Vagina (tissue), 2 donors: ENCODE measurements at regions not wholly inside any gene's neighbourhood (a gene's known extent, or its start where the extent isn't known, plus 50 kb on each side); places are given as distances from the start of the nearest gene placed in this dataset.
"Not testable (repeated sequence)": the region's sequence is repeated elsewhere in the genome, so short reads cannot be mapped to it uniquely, and the experiment has no call there.

ENCODE experiments used
- DNase-seq, 2 donors: peaks; one replicate each; pipeline ENCODE4 v3.0.0-alpha.2; 2017; ENCODE audit errors: extremely low spot score in 2 of 2
- H3K27ac ChIP-seq: fragments of 200-600 bp; sonication (generic); one replicate; pipeline ENCODE4 v1.5.1; 2019
- H3K27me3 ChIP-seq: fragments of 200-600 bp; sonication (generic); one replicate; pipeline ENCODE4 v1.5.1; 2019
- H3K36me3 ChIP-seq, 2 donors: fragments of 200-600 bp; sonication (generic); one replicate each; pipeline ENCODE4 v1.5.1; 2017 to 2019
- H3K4me1 ChIP-seq: fragments of 200-600 bp; sonication (generic); one replicate; pipeline ENCODE4 v1.5.1; 2019
- H3K4me3 ChIP-seq, 2 donors: fragments of 200-600 bp; sonication (generic); 1 replicate in 1 of 2; 2 replicates in 1 of 2; pipeline ENCODE4 v1.5.1; 2016 to 2019
- H3K9me3 ChIP-seq: fragments of 200-600 bp; sonication (generic); one replicate; pipeline ENCODE4 v1.5.1; 2019
- CTCF ChIP-seq, 3 experiments: fragments of 450-650 bp in 2 of 3; fragments of 200-600 bp in 1 of 3; sonication (generic) in 1 of 3; IDR thresholded peaks; one replicate each; pipeline ENCODE4 v1.5.1; 2017 to 2019; ENCODE audit warnings: antibody characterized with exemption in 3 of 3, mild to moderate bottlenecking in 2 of 3, moderate library complexity in 2 of 3
- POLR2A ChIP-seq, 2 donors: fragments of 450-650 bp; IDR thresholded peaks; one replicate each; pipeline ENCODE4 v1.6.1; 2017; ENCODE audit warnings: antibody characterized with exemption in 2 of 2, mild to moderate bottlenecking in 2 of 2, moderate library complexity in 2 of 2
- POLR2AphosphoS5 ChIP-seq, 2 donors: sonication (generic); formaldehyde crosslinking; IDR thresholded peaks; one replicate each; pipeline ENCODE4 v1.9.0; 2017; ENCODE audit warnings: antibody characterized with exemption in 2 of 2, mild to moderate bottlenecking in 2 of 2, low read depth in 1 of 2; ENCODE audit not compliant: insufficient read depth in 1 of 2
- intact Hi-C: fragments of 100-400 bp; cut with DNase I; formaldehyde crosslinking; loops from one replicate; pipeline ENCODE4 v1.15.1; 2023

GRCh38 chr3:6022621-6023020 is 835.1 kb downstream of the EDEM1 start:
- no peak for TF ChIP-seq POLR2AphosphoS5 (IDR thresholded peaks at IDR 0.05; ENCODE audit: insufficient read depth in 1 of 2, low read depth in 1 of 2)
- TF ChIP-seq CTCF (IDR thresholded peaks at IDR 0.05) = no peak
- TF ChIP-seq POLR2A (IDR thresholded peaks at IDR 0.05) = no peak
- Histone ChIP-seq H3K27me3 (no peaks in the 10 kb centered on the region), H3K36me3 (no peaks in the 10 kb centered on the region), H3K4me1 (no peaks in the 10 kb centered on the region), H3K27ac (no peak overlapping the region), H3K9me3 (no peaks in the 10 kb centered on the region), H3K4me3 (no peak overlapping the region)
- no peak for DNase-seq
- intact Hi-C loops = no loop called here

- no peak for DNase-seq
- intact Hi-C loops = no loop called here
- Histone ChIP-seq H3K4me3 (no peak overlapping the region), H3K4me1 (no peaks in the 10 kb centered on the region), H3K36me3 (no peaks in the 10 kb centered on the region), H3K27me3 (no peaks in the 10 kb centered on the region), H3K9me3 (no peaks in the 10 kb centered on the region), H3K27ac (no peak overlapping the region)
- TF ChIP-seq CTCF (IDR thresholded peaks at IDR 0.05) (no peak), POLR2A (IDR thresholded peaks at IDR 0.05) (no peak), POLR2AphosphoS5 (IDR thresholded peaks at IDR 0.05; ENCODE audit: insufficient read depth in 1 of 2, low read depth in 1 of 2) (no peak)
These were observed 835.9 kb upstream of the GRM7 start for GRCh38 chr3:6025032-6025431.

- H3K27ac ChIP-seq, DNase-seq, H3K4me3 ChIP-seq, H3K9me3 ChIP-seq, H3K36me3 ChIP-seq, H3K4me1 ChIP-seq, H3K27me3 ChIP-seq, intact Hi-C loops: not testable (repeated sequence)
These were observed 830.3 kb upstream of the GRM7 start for GRCh38 chr3:6030648-6031047.

GRCh38 chr3:6035626-6036025 is 825.3 kb upstream of the GRM7 start:
- H3K27ac ChIP-seq = no peak overlapping the region
- H3K4me3 ChIP-seq = no peak overlapping the region
- no peaks in the 10 kb centered on the region for H3K36me3 ChIP-seq
- no peaks in the 10 kb centered on the region for H3K9me3 ChIP-seq
- H3K4me1 ChIP-seq = no peaks in the 10 kb centered on the region
- no peak for TF ChIP-seq CTCF (IDR thresholded peaks at IDR 0.05)
- no peak for TF ChIP-seq POLR2A (IDR thresholded peaks at IDR 0.05)
- TF ChIP-seq POLR2AphosphoS5 (IDR thresholded peaks at IDR 0.05; ENCODE audit: insufficient read depth in 1 of 2, low read depth in 1 of 2) = no peak
- no peaks in the 10 kb centered on the region for H3K27me3 ChIP-seq
- intact Hi-C loops = no loop called here
- no peak for DNase-seq

GRCh38 chr3:6039971-6040370 is 820.9 kb upstream of the GRM7 start:
- Histone ChIP-seq H3K9me3 (no peaks in the 10 kb centered on the region), H3K4me3 (no peak overlapping the region), H3K27ac (no peak overlapping the region), H3K4me1 (no peaks in the 10 kb centered on the region), H3K36me3 (no peaks in the 10 kb centered on the region), H3K27me3 (no peaks in the 10 kb centered on the region)
- TF ChIP-seq POLR2AphosphoS5 (IDR thresholded peaks at IDR 0.05; ENCODE audit: insufficient read depth in 1 of 2, low read depth in 1 of 2) (no peak), POLR2A (IDR thresholded peaks at IDR 0.05) (no peak)
- intact Hi-C loops = no loop called here
- DNase-seq = no peak

- intact Hi-C loops = no loop called here
- no peaks in the 10 kb centered on the region for H3K9me3 ChIP-seq
- H3K27me3 ChIP-seq = no peaks in the 10 kb centered on the region
- no peak for TF ChIP-seq POLR2A (IDR thresholded peaks at IDR 0.05)
- TF ChIP-seq CTCF (IDR thresholded peaks at IDR 0.05) = no peak
- no peak for TF ChIP-seq POLR2AphosphoS5 (IDR thresholded peaks at IDR 0.05; ENCODE audit: insufficient read depth in 1 of 2, low read depth in 1 of 2)
- H3K36me3 ChIP-seq = no peaks in the 10 kb centered on the region
- H3K4me3 ChIP-seq = no peak overlapping the region
- H3K4me1 ChIP-seq = no peaks in the 10 kb centered on the region
- DNase-seq = no peak
- H3K27ac ChIP-seq = no peak overlapping the region
These were observed 819.0 kb upstream of the GRM7 start for GRCh38 chr3:6041894-6042293.
